ENCODE measurements at regions not wholly inside any gene's neighbourhood (a gene's known extent, or its start where the extent isn't known, plus 50 kb on each side); places are given as distances from the start of the nearest gene placed in this dataset.
"Not testable (repeated sequence)": the region's sequence is repeated elsewhere in the genome, so short reads cannot be mapped to it uniquely, and the experiment has no call there.

- no peak for ATAC-seq (ENCODE audit: poor library complexity)
- no peak for DNase-seq
- intact Hi-C loops (cut with DNase I), result no loop called here
Measured at GRCh38 chrX:25442499-25442898, 426.7 kb upstream of the ARX start.

GRCh38 chrX:25433307-25433706, 417.5 kb upstream of the ARX start:
- ATAC-seq (ENCODE audit: poor library complexity) (no peak), DNase-seq (no peak)
- intact Hi-C loops (cut with DNase I), result no loop called here

GRCh38 chrX:25432396-25432795, 416.6 kb upstream of the ARX start:
- DNase-seq (no peak), ATAC-seq (ENCODE audit: poor library complexity) (no peak)
- intact Hi-C loops (cut with DNase I), result no loop called here

GRCh38 chrX:25427873-25428555, 412.2 kb upstream of the ARX start:
- ATAC-seq (ENCODE audit: poor library complexity) (no peak), DNase-seq (no peak)
- intact Hi-C loops (cut with DNase I), result no loop called here

GRCh38 chrX:25404163-25404562, 388.4 kb upstream of the ARX start:
- intact Hi-C loops (cut with DNase I); ATAC-seq (ENCODE audit: poor library complexity); DNase-seq: not testable (repeated sequence)

GRCh38 chrX:25389266-25389665, 373.5 kb upstream of the ARX start:
- DNase-seq, result no peak
- intact Hi-C loops (cut with DNase I), result no loop called here
- ATAC-seq (ENCODE audit: poor library complexity), result no peak

- no peak for DNase-seq
- intact Hi-C loops (cut with DNase I), result no loop called here
- ATAC-seq (ENCODE audit: poor library complexity), result no peak
Measured at GRCh38 chrX:25383196-25383595, 367.4 kb upstream of the ARX start.

GRCh38 chrX:25356456-25356855, 340.7 kb upstream of the ARX start:
- no peak for ATAC-seq (ENCODE audit: poor library complexity)
- intact Hi-C loops (cut with DNase I), result no loop called here
- no peak for DNase-seq

GRCh38 chrX:25344161-25344936, 328.6 kb upstream of the ARX start:
- intact Hi-C loops (cut with DNase I), result no loop called here
- ATAC-seq (ENCODE audit: poor library complexity) (no peak), DNase-seq (no peak)

- DNase-seq (no peak), ATAC-seq (ENCODE audit: poor library complexity) (no peak)
- intact Hi-C loops (cut with DNase I), result no loop called here
Measured at GRCh38 chrX:25343060-25343459, 327.3 kb upstream of the ARX start.

- no peak for DNase-seq
- ATAC-seq (ENCODE audit: poor library complexity), result no peak
- intact Hi-C loops (cut with DNase I), result no loop called here
Measured at GRCh38 chrX:25337841-25338240, 322.1 kb upstream of the ARX start.

GRCh38 chrX:25300994-25301393, 285.2 kb upstream of the ARX start:
- intact Hi-C loops (cut with DNase I), result no loop called here
- ATAC-seq (ENCODE audit: poor library complexity), result no peak

GRCh38 chrX:25296850-25297249, 281.1 kb upstream of the ARX start:
- DNase-seq (no peak), ATAC-seq (ENCODE audit: poor library complexity) (no peak)
- intact Hi-C loops (cut with DNase I), result no loop called here

More at GRCh38 chrX:25300994-25301393, 285.2 kb upstream of the ARX start:
- no peak for DNase-seq

GRCh38 chrX:25295466-25295865, 279.7 kb upstream of the ARX start:
- DNase-seq (no peak), ATAC-seq (ENCODE audit: poor library complexity) (no peak)
- intact Hi-C loops (cut with DNase I), result no loop called here

GRCh38 chrX:25290132-25290531, 274.4 kb upstream of the ARX start:
- DNase-seq (no peak), ATAC-seq (ENCODE audit: poor library complexity) (no peak)
- intact Hi-C loops (cut with DNase I), result no loop called here

GRCh38 chrX:25288676-25289075, 272.9 kb upstream of the ARX start:
- no peak for DNase-seq
- intact Hi-C loops (cut with DNase I), result no loop called here
- ATAC-seq (ENCODE audit: poor library complexity), result no peak

GRCh38 chrX:25287521-25287920, 271.8 kb upstream of the ARX start:
- ATAC-seq (ENCODE audit: poor library complexity) (no peak), DNase-seq (no peak)
- intact Hi-C loops (cut with DNase I), result no loop called here

GRCh38 chrX:25285598-25285997, 269.8 kb upstream of the ARX start:
- ATAC-seq (ENCODE audit: poor library complexity) (no peak), DNase-seq (no peak)
- intact Hi-C loops (cut with DNase I), result no loop called here

GRCh38 chrX:25279510-25279909, 263.7 kb upstream of the ARX start:
- no peak for ATAC-seq (ENCODE audit: poor library complexity)
- intact Hi-C loops (cut with DNase I), result no loop called here
- DNase-seq, result no peak

GRCh38 chrX:25278341-25278740, 262.6 kb upstream of the ARX start:
- ATAC-seq (ENCODE audit: poor library complexity), result no peak
- no peak for DNase-seq
- intact Hi-C loops (cut with DNase I), result no loop called here
